IPS-18c (cell line): ENCODE measurements at regions not wholly inside any gene's neighbourhood (a gene's known extent, or its start where the extent isn't known, plus 50 kb on each side); places are given as distances from the start of the nearest gene placed in this dataset.

ENCODE experiments used
- H3K4me3 ChIP-seq: 2 replicates; pipeline ENCODE4 v1.7.0; 2013; ENCODE audit warnings: low read depth, mild to moderate bottlenecking, low read length, moderate library complexity; ENCODE audit not compliant: insufficient read depth
- H3K9me3 ChIP-seq: one replicate; pipeline ENCODE4 v1.6.1; 2013; ENCODE audit warnings: mild to moderate bottlenecking, low read length, moderate library complexity; ENCODE audit not compliant: control insufficient read depth, insufficient read depth

GRCh38 chr3:104825116-104825515 is 541.6 kb upstream of the ALCAM start:
- no peak overlapping the region for H3K4me3 ChIP-seq

DNA sequence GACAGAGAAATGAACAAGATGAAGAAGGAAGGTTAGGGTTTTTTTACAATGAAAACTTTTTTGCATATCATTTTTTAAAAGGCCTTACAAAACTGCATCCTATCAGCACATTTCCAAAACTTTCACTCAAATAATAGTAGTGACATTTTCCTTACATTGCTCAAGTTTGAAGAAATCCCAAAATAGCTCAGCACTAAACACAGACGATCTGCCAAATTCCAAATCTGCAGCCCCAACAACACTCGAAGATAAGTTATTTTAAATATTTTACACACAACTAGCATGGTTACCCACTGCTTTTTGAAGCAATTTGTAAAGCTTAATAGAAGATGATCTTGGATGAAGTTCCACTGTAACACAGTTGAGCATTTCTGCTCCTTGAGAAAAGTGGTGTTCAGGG is 535.6 kb upstream of the ALCAM start:
- Histone ChIP-seq H3K9me3 (no peaks in the 10 kb centered on the region), H3K4me3 (no peak overlapping the region)

More at GRCh38 chr3:104825116-104825515, 541.6 kb upstream of the ALCAM start:
- H3K9me3 ChIP-seq: peaks cover 12% of the 10 kb centered on the region

GRCh38 chr3:104832530-104832929 is 534.2 kb upstream of the ALCAM start:
- no peak overlapping the region for H3K4me3 ChIP-seq
- H3K9me3 ChIP-seq: no peaks in the 10 kb centered on the region

DNA sequence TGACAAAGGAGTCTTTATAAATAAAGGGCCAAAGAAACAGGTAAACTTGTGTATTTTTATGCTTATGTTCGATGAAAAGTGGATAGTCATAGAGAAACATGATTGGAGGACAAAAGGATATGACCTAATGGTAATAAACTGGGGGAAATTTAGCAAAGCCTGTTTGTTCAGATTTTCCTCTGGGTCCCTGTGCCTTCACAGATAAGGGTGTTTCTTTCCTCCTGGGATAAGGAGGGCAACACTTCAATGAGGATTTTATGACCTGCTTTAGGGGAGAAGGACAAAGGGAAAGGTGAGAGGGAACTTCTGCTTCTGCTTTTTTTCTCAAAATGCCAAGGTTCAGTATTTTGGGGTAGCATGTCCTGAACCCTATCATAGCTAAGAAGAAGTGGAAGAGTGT is 531.3 kb upstream of the ALCAM start:
- H3K9me3 ChIP-seq: no peaks in the 10 kb centered on the region
- H3K4me3 ChIP-seq: no peak overlapping the region

- H3K9me3 ChIP-seq: peaks cover 7% of the 10 kb centered on the region
- no peak overlapping the region for H3K4me3 ChIP-seq
Measured at GRCh38 chr3:104846270-104846669, 520.4 kb upstream of the ALCAM start.

DNA sequence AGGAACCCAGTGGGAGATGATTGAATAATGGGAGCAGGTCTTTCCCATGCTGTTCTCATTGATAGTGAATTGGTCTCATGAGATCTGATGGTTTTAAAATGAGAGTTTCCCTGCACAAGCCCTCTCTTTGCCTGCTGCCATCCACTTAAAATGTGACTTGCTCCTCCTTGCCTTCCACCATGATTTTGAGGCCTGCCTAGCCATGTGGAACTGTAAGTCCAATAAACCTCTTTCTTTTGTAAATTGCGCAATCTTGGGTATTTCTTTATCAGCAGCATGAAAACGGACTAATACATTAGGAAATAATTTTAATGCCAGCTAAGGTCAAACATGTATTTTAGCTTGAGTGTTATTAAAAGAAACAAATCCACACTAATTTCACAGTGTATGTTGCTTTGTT is 517.6 kb upstream of the ALCAM start:
- 0 out of 2 replicates have a peak overlapping the region, but pooled peaks have one; percentile 17 for H3K4me3 ChIP-seq
- H3K9me3 ChIP-seq: peaks cover 7% of the 10 kb centered on the region

DNA sequence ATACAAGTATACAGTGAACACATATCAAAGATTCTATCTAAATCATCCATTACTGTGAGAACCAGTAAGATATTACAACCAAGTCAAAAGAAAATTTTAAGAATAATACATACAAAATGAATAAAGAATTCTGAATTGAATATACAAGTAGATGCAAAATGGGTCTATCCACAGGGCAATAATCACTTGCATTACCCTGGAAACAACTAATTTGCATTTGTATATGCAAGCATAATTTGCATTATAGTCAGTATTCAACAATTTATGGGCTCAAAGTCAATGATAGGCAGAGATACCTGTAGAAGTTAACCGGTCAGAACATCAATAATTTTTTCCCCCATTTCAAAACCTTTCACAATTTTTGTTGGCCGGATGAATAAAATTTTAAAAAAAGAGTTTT is 512.2 kb upstream of the ALCAM start:
- Histone ChIP-seq H3K4me3 (no peak overlapping the region), H3K9me3 (no peaks in the 10 kb centered on the region)

DNA sequence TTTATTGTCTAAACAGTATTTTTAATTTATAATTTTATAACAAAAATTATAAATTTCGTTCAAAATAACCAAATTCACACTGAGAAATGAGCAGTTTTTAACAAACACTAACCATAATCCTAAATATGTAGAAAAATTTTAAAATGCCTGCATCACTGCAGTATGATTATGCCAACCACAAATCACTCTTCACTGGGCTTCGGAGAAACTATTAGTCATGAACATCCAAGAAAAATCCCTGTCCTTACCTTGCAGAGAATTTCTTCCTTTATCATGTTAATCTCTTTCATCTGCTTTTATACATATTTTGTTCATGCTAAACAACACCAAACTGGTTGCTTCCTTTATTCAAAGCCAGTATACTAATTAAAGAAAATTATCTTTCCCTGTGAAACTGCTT is 511.0 kb upstream of the ALCAM start:
- no peak overlapping the region for H3K4me3 ChIP-seq
- no peaks in the 10 kb centered on the region for H3K9me3 ChIP-seq

GRCh38 chr3:104856741-104857140 is 510.0 kb upstream of the ALCAM start:
- no peak overlapping the region for H3K4me3 ChIP-seq
- no peaks in the 10 kb centered on the region for H3K9me3 ChIP-seq

DNA sequence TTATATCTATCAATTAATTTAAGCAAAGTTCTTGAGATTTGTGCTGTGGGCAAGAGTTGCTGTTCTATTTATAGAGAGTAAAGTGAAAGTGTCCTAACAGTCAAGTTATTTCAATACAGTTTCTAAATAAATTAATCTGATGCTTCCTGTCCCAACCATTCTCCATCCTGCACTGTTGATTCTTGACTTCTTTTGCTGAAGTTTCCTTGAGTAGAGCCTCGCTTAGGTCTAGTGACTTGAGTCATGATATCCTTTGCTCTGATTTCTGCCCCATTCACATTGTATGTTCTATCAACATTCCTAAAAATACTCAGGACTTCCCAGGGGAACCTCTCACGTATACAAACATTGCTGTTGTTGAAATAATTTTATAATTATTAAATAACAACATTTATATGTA is 498.4 kb upstream of the ALCAM start:
- H3K9me3 ChIP-seq: no peaks in the 10 kb centered on the region
- no peak overlapping the region for H3K4me3 ChIP-seq

- no peaks in the 10 kb centered on the region for H3K9me3 ChIP-seq
- H3K4me3 ChIP-seq: no peak overlapping the region
Measured at GRCh38 chr3:104870276-104870675, 496.4 kb upstream of the ALCAM start.

DNA sequence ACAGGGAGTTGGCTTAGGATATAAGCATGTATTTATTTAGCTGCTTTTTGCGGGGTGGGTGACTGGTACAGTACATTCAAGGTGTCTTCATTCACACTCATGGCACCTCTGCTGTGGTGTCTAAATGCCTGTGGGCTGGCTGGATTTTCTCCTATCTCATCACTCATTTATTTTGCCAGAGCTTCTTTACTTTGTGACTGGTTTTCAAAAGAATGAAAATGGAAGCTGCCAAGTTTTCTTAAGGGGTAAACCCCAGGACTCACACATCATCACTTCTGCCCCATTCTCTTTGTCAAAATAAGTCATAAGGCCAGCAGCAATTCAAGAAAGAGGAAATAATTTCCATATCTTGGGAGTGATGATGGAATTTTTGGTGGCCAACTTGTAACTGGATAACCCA is 493.4 kb upstream of the ALCAM start:
- Histone ChIP-seq H3K9me3 (no peaks in the 10 kb centered on the region), H3K4me3 (no peak overlapping the region)

GRCh38 chr3:104878395-104878794 is 488.3 kb upstream of the ALCAM start:
- Histone ChIP-seq H3K9me3 (no peaks in the 10 kb centered on the region), H3K4me3 (no peak overlapping the region)

DNA sequence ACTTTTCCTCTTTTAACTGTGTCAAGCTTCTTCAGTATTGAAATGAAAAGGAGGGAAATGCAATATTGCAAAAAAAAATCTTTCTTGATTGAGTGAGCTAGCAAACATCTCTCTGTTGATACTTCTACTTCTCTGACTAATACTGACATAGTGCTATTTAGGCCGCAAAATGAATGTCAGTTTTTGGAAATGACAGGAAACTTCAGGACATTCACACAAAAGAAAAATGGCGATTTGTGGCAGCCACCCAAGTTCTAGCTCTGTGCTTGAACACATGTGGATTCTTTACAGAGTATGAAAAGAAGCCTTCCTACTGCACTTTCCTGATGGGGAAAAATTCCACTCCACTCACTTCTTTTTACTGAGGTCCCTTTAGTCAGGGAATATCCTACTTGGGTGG is 486.8 kb upstream of the ALCAM start:
- no peak overlapping the region for H3K4me3 ChIP-seq
- H3K9me3 ChIP-seq: no peaks in the 10 kb centered on the region

GRCh38 chr3:104885214-104885814 is 481.4 kb upstream of the ALCAM start:
- Histone ChIP-seq H3K4me3 (no peak overlapping the region), H3K9me3 (no peaks in the 10 kb centered on the region)

GRCh38 chr3:104886220-104886995 is 480.3 kb upstream of the ALCAM start:
- no peaks in the 10 kb centered on the region for H3K9me3 ChIP-seq
- no peak overlapping the region for H3K4me3 ChIP-seq

GRCh38 chr3:104887069-104887468 is 479.6 kb upstream of the ALCAM start:
- Histone ChIP-seq H3K4me3 (no peak overlapping the region), H3K9me3 (no peaks in the 10 kb centered on the region)

GRCh38 chr3:104887619-104888018 is 479.1 kb upstream of the ALCAM start:
- Histone ChIP-seq H3K4me3 (no peak overlapping the region), H3K9me3 (no peaks in the 10 kb centered on the region)

- Histone ChIP-seq H3K9me3 (no peaks in the 10 kb centered on the region), H3K4me3 (no peak overlapping the region)
Measured at GRCh38 chr3:104892044-104892443, 474.7 kb upstream of the ALCAM start.
